GM19035 (cell line): ENCODE measurements at regions not wholly inside any gene's neighbourhood (a gene's known extent, or its start where the extent isn't known, plus 50 kb on each side); places are given as distances from the start of the nearest gene placed in this dataset.

Experiments
- ATAC-seq: cut with Tn5 transposase; IDR thresholded peaks from one replicate; pipeline ENCODE4 v1.9.1; 2021; ENCODE audit not compliant: unreplicated experiment

DNA sequence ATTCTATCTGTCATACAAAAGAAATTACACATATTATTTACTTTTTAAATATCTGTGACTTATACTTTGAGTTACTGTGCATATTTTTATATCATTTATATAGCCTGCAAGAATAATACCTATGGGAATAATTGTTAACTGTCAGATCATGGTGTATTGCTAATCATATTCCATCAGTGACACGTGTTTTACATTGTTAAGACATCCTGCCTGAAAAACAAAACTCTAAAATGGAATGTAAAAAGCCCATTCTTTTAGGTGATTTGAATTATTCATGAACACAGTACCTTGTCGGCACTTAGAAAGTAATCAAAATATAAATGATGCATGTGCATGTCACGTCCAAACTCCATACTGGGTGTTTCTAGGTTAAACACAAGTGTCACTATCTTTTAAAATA, 533.8 kb upstream of the PCDH9 start:
- no peak for ATAC-seq

DNA sequence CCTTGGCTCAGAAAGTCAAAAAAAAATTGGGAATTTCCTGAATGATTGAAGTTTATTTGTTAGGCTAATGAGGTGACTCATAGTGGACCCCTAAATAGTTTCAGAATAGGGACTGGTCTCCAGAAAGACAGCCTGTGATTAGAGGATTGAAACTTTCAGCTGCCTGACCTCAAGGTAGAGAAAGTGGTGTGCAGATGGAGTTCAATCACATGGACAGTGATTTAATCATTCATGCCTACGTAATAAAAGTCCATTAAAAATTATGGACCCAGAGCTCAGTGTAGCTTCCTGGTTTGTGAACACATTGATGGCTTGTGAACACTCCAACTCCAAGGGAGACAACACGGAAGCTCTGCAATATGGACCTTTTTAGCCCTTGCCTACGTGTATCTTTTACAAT, 533.2 kb upstream of the PCDH9 start:
- ATAC-seq: no peak

GRCh38 chr13:67758975-67759374, 528.8 kb upstream of the PCDH9 start:
- no peak for ATAC-seq

GRCh38 chr13:67754012-67754411, 523.9 kb upstream of the PCDH9 start:
- no peak for ATAC-seq

GRCh38 chr13:67752759-67753158, 522.6 kb upstream of the PCDH9 start:
- no peak for ATAC-seq

- ATAC-seq: no peak
Observed at GRCh38 chr13:67742478-67742877, 512.3 kb upstream of the PCDH9 start.

GRCh38 chr13:67740871-67741535, 510.9 kb upstream of the PCDH9 start:
- ATAC-seq: no peak

- no peak for ATAC-seq
Observed at GRCh38 chr13:67736646-67737420, 506.7 kb upstream of the PCDH9 start.

DNA sequence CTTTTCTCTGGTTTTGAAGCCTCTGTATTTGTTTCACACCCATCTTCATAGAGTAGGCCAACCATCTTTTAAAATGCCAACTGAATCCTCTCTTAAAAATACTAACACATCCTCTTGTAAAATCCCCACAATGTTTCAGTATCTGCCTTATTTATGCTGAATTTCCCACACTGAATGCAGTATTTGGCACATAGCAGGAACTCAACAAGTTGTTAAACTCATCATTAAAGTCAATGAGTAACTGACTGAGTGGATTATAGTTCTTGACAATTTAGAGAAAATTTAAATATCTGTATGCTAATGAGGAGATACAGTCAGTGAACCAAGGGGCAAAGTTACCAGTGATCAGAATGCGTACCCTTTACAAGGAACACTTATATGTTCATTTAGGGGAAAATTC, 505.5 kb upstream of the PCDH9 start:
- no peak for ATAC-seq

DNA sequence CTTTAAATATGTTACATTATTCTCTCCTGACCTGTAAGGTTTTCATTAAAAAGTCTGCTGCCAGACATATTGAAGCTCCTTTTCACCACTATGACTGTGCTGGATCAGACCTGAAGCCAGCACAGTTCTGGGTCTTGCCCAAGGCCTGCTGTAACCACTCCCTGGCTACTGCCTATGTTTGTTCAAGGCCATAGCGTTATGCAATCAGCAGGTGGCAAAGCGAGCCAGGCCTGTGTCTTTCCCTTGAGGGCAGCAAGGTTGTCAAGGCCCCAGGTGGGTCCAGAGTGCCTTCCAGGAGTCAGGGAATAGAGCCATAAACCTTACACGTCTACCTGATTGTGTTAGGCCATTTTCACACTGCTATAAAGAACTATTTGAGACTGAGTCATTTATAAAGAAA, 496.8 kb upstream of the PCDH9 start:
- ATAC-seq: no peak

DNA sequence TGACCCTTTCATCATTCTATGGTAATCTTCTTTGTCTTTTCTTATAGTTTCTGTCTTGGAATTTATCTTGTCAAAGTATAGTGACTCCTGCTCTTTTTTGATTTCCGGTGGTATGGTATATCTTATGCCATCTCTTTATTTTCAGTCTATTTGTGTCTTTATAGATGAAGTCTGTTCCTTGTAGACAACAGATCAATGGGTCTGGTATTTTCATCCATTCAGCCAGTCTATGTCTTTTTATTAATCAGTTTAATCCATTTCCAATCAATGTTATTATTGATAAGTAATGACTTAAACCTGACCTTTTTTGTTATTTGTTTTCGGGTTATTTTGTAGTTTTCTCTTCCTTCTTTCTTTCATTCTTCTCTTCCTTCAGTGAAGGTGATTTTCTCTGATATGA, 495.9 kb upstream of the PCDH9 start:
- ATAC-seq: no peak

GRCh38 chr13:67713571-67713970, 483.4 kb upstream of the PCDH9 start:
- no peak for ATAC-seq

DNA sequence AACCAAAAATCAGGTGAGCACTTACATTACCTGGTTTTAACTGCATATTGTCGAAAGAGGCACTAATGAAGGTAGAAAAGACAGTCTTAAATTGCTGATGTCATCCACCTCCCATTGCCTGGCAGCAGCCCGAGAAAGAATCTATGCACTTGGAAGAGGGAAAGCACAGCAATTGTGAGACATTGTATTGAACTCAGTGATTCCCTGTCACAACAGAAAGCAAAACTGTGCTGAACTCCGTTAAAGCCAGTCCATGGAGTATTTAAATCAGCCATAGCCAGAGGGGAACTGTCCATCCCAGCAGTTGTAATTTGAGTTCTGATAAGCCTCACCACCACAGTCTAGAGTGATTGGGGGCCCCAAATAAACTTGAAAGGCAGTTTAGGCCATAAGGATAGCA, 466.6 kb upstream of the PCDH9 start:
- no peak for ATAC-seq

DNA sequence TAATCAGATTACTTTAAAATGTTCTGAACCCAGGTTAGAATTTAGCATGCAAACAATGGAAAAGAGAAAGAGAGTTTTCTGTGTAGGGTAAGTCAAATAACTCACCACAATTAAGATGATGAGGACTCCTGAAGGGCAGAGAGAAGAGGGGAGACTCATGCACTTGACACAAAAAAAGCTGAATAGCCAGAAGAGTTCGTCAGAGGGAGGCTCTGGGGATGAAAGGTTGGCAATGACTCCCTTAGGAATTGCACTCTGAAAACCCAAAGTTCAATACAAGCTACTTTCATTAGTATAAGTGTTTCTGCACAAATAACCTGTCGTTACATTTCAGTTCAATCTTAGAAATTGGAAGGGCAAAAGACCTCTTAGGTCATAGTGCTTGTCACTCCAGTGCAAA, 434.4 kb upstream of the PCDH9 start:
- no peak for ATAC-seq

- ATAC-seq: no peak
Observed at GRCh38 chr13:67662997-67663396, 432.9 kb upstream of the PCDH9 start.

DNA sequence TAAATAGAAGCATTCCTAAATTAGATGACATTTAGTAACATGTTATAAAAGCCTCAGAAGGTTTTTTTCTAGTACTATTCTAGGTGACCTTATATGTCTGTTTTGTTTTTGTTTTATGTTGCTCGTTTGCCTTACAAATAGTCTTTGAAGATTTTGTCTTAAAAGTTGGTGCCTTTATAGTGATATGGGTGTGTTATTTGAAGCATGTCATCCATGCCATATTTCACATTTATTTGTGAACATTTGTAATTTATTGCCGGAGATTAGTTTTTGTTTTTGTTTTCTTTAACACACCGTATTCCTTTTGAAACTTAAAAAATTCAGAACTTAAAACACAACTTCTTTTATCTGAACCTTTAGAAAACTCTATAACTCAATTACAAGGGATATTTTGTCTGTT, 422.8 kb upstream of the PCDH9 start:
- ATAC-seq: no peak

DNA sequence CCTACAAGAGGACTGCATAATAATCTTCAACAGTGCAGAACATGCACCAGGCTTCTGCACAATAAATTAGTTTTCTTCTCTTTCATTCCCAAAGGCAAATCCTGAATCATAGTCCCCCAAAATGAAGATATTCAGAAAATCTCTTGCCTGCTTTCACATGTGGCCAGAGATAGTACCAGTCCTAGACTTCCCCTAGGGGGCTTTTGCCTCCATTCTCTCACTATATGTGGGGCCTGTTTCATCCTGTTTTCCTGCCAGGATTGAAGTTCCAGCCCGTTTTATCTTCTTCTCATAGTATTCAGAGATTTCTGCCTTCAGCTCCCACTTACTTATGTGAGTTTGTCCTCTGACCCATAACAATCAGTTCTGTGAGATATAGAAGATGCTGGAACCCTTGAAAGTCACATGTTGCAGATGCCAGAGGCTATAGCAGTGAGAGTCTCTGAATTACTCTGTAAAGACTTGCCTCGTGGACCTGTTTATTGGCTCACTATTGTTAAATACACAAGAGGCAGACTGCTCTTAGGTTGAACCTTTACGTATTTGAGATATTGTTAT, 421.9 kb upstream of the PCDH9 start:
- ATAC-seq: no peak

DNA sequence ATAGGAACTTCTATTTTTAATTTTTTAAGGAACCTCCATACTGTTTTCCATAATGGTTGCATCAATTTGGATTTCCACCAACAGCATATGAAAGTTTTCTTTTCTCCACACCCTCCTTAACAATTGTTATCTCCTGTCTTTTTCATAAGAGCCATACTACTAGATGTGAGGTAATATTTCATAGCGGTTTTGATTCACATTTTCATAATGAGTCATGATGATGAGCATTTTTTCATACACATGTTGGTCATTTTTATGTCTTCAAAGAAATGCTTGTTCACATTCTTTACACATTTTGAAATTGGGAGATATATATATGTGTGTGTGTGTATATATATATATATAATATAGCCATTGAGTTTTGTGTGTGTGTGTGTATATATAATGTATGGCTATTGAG, 420.3 kb upstream of the PCDH9 start:
- no peak for ATAC-seq

DNA sequence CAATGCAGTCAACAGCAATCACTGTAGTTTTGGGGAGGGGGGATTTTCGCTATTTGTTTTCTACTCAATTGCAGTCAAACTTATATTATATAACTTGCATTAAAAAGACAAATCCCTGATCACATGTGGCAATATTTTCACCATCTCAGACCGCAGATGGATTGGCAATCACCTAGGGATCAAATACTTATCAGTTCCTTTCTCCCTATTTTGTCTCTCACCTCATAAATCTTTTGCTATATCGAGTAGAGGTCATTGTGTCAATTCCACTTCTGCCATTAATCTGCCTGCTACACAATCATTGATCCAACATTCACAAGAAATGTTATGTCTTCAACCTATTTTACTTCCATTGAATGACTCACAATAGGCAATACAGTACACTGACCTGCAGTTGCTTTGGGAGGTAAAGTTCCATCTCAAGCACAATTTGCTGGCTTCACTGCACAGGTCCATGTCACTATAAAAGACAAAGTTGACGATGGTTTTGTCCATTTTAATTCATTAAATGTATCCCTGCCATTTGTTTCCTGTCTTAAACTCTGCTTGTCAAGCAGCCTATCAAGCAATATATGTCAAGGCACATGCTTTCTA, 415.8 kb upstream of the PCDH9 start:
- no peak for ATAC-seq

- ATAC-seq: no peak
Observed at GRCh38 chr13:67643516-67644055, 413.4 kb upstream of the PCDH9 start.

DNA sequence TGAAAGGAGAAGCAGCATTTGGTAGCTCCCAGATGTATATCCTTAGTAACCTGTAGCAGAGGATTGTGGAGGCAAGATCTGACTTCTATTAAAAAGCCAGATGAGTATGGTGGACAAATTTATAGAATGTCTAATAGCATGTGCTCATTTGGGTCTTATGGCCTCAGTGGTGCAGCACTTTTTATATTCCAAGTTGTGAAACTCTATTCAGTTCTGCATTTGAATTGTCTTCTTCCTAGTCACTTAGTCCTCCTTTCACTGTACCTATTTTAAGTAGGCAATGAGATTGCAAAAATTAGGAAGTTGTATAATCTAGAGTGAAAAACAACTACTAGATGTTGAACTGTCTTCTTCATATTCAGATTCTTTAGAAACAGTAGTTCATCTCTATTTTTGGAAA, 412.5 kb upstream of the PCDH9 start:
- ATAC-seq: no peak

DNA sequence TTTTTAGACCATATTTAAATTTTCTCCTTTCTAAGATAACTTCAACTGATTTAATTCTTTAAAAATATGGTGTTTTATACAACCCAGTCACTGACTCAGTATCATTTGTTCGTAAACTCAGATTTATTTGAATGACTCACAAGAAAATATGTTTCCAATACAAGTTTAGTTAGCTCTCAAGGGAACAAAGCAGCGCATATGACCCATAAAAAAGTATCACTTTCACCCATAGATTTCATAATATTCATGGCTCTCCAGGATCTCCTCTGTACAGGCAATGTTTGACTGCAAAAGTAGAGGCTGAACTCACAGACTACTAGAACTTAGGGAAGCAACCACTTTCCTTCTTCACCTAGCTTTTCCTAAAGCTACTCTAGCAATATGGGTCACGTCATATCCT, 405.6 kb upstream of the PCDH9 start:
- no peak for ATAC-seq
